ENCODE measurements at regions not wholly inside any gene's neighbourhood (a gene's known extent, or its start where the extent isn't known, plus 50 kb on each side); places are given as distances from the start of the nearest gene placed in this dataset.

- peaks cover 10% of the 10 kb centered on the region for H3K9me3 ChIP-seq
- intact Hi-C loops (cut with DNase I, micrococcal nuclease), result no loop called here
- DNase-seq (no peak), ATAC-seq (no peak)
- H3K4me1 ChIP-seq (ENCODE audit: low read depth), result no peaks in the 10 kb centered on the region
- TF ChIP-seq CTCF (IDR thresholded peaks at IDR 0.05), result no peak
- no peak overlapping the region for H3K4me3 ChIP-seq
- no peaks in the 10 kb centered on the region for H3K36me3 ChIP-seq (ENCODE audit: low read depth)
These were observed 126.6 kb downstream of the C16orf95 start for GRCh38 chr16:87190288-87191230.

- H3K9me3 ChIP-seq, result peaks cover 10% of the 10 kb centered on the region
- TF ChIP-seq CTCF (IDR thresholded peaks at IDR 0.05), result no peak
- DNase-seq, result no peak
- no peaks in the 10 kb centered on the region for H3K36me3 ChIP-seq (ENCODE audit: low read depth)
- intact Hi-C loops (cut with DNase I, micrococcal nuclease), result no loop called here
- no peak for ATAC-seq
- no peaks in the 10 kb centered on the region for H3K4me1 ChIP-seq (ENCODE audit: low read depth)
- no peak overlapping the region for H3K4me3 ChIP-seq
These were observed 124.6 kb downstream of the C16orf95 start for GRCh38 chr16:87192452-87193073.

GRCh38 chr16:87194172-87194571 lies 123.0 kb downstream of the C16orf95 start:
- ATAC-seq (no peak), DNase-seq (no peak)
- Histone ChIP-seq H3K36me3 (ENCODE audit: low read depth) (no peaks in the 10 kb centered on the region), H3K9me3 (peaks cover 10% of the 10 kb centered on the region), H3K4me1 (ENCODE audit: low read depth) (no peaks in the 10 kb centered on the region), H3K4me3 (no peak overlapping the region)
- intact Hi-C loops (cut with DNase I, micrococcal nuclease), result no loop called here
- no peak for TF ChIP-seq CTCF (IDR thresholded peaks at IDR 0.05)

GRCh38 chr16:87195161-87195560 lies 122.0 kb downstream of the C16orf95 start:
- DNase-seq (no peak), ATAC-seq (no peak)
- intact Hi-C loops (cut with DNase I, micrococcal nuclease), result no loop called here
- no peak for TF ChIP-seq CTCF (IDR thresholded peaks at IDR 0.05)
- no peaks in the 10 kb centered on the region for H3K4me1 ChIP-seq (ENCODE audit: low read depth)
- H3K36me3 ChIP-seq (ENCODE audit: low read depth), result no peaks in the 10 kb centered on the region
- H3K9me3 ChIP-seq, result peaks cover 7% of the 10 kb centered on the region
- H3K4me3 ChIP-seq, result no peak overlapping the region

- TF ChIP-seq CTCF (IDR thresholded peaks at IDR 0.05), result no peak
- DNase-seq (no peak), ATAC-seq (no peak)
- Histone ChIP-seq H3K4me3 (no peak overlapping the region), H3K9me3 (no peaks in the 10 kb centered on the region), H3K4me1 (ENCODE audit: low read depth) (no peaks in the 10 kb centered on the region), H3K36me3 (ENCODE audit: low read depth) (no peaks in the 10 kb centered on the region)
- intact Hi-C loops (cut with DNase I, micrococcal nuclease), result no loop called here
These were observed 121.0 kb downstream of the C16orf95 start for GRCh38 chr16:87196231-87196630.

Measured in mucosa of descending colon (tissue), 3 donors.